ENCODE measurements at regions not wholly inside any gene's neighbourhood (a gene's known extent, or its start where the extent isn't known, plus 50 kb on each side); places are given as distances from the start of the nearest gene placed in this dataset.
"Not testable (repeated sequence)": the region's sequence is repeated elsewhere in the genome, so short reads cannot be mapped to it uniquely, and the experiment has no call there.

DNA sequence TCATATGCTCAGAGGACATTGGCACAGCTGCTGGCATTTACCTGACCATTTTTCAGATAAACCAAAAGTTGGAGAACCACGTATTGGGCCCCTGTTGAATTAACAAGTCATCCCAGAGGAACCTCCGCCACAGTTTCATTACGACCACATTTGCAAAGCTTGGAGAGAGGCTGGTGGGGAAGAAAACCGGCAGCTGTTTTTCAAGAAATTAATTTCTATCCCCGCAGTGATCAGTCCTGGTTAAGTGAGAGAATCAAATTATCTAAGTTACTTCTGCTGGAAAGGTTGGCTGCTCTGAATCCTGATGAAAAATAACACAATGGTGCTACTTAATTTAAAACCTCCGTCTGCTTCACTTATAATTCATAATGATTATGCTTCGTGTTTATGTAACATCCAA is 737.1 kb upstream of the AUTS2 start:
- FAIRE-seq (no peak), DNase-seq (ENCODE audit: low read depth) (no peak)
- TF ChIP-seq, protein P1, sequence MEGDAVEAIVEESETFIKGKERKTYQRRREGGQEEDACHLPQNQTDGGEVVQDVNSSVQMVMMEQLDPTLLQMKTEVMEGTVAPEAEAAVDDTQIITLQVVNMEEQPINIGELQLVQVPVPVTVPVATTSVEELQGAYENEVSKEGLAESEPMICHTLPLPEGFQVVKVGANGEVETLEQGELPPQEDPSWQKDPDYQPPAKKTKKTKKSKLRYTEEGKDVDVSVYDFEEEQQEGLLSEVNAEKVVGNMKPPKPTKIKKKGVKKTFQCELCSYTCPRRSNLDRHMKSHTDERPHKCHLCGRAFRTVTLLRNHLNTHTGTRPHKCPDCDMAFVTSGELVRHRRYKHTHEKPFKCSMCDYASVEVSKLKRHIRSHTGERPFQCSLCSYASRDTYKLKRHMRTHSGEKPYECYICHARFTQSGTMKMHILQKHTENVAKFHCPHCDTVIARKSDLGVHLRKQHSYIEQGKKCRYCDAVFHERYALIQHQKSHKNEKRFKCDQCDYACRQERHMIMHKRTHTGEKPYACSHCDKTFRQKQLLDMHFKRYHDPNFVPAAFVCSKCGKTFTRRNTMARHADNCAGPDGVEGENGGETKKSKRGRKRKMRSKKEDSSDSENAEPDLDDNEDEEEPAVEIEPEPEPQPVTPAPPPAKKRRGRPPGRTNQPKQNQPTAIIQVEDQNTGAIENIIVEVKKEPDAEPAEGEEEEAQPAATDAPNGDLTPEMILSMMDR (IDR thresholded peaks at IDR 0.05; ENCODE audit: insufficient read depth, low read length, severe bottlenecking) = no peak
- Histone ChIP-seq H3K27me3 (ENCODE audit: control insufficient read depth, insufficient read depth, low read length) (no peaks in the 10 kb centered on the region), H3K36me3 (ENCODE audit: control insufficient read depth, insufficient read depth, low read length) (no peaks in the 10 kb centered on the region), H3K4me3 (ENCODE audit: low read depth, low read length) (no peak overlapping the region)

DNA sequence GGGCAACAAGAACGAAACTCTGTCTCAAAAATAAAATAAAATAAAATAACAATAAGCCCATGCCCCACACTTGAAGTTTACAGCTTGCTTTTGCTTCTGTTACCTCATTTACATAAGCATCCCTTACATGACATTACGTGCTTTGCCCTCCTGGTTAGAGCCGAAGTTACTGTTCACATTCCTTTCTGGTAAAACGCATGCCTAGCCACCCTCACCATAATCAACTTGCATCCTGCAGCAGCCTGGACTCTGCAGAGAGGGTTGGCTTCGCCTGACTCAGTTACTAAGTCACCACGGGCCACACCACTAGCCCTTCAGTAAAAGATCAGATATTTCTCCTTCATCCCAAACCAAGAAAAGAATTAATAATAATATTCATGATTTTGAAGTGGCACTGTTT is 736.0 kb upstream of the AUTS2 start:
- no peak for FAIRE-seq
- Histone ChIP-seq H3K27me3 (ENCODE audit: control insufficient read depth, insufficient read depth, low read length) (no peaks in the 10 kb centered on the region), H3K4me3 (ENCODE audit: low read depth, low read length) (no peak overlapping the region), H3K36me3 (ENCODE audit: control insufficient read depth, insufficient read depth, low read length) (no peaks in the 10 kb centered on the region)
- TF ChIP-seq, protein P1 (IDR thresholded peaks at IDR 0.05; ENCODE audit: insufficient read depth, low read length, severe bottlenecking) = no peak
- DNase-seq (ENCODE audit: low read depth) = no peak

- TF ChIP-seq, protein P1 (IDR thresholded peaks at IDR 0.05; ENCODE audit: insufficient read depth, low read length, severe bottlenecking) = no peak
- DNase-seq (ENCODE audit: low read depth) = no peak
- no peak for FAIRE-seq
- H3K36me3 ChIP-seq (ENCODE audit: control insufficient read depth, insufficient read depth, low read length) = no peaks in the 10 kb centered on the region
- no peaks in the 10 kb centered on the region for H3K27me3 ChIP-seq (ENCODE audit: control insufficient read depth, insufficient read depth, low read length)
- H3K4me3 ChIP-seq (ENCODE audit: low read depth, low read length) = no peak overlapping the region
Observed at GRCh38 chr7:68862736-68863135, 735.5 kb upstream of the AUTS2 start.

DNA sequence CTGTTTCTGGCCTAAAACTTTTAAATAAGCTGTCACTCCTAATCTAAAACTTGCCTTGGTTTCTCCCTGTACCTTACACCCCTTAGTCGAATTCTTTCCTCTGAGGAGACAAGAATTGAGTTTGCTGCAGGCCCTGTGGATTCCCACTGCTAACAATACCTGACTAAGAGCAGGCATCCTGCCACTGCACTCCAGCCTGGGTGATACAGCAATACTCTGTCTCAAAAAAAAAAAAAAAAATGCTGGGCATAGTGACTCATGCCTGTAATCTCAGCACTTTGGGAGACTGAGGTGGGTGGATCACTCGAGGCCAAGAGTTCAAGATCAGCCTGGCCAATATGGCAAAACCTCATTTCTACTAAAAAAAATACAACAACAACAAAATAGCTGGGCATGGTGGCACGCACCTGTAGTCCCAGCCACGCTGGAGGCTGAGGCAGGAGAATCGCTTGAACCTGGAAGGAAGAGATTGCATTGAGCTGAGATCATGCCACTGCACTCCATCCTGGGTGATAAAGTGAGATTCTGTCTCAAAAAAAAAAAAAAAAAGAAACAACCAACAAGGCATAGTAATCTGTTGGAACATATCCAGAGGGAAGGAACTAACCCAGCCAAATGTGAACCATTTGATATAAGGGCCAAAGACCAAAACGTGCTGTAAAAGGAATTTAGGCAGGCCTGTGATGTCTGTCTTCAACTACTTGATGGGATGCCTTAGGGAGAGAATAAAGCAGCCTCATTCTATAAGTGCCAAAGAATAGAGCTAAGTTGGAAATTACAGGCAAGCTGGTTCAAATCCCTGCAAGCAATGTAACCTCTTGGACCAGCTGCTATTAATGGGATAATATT is 732.7 kb upstream of the AUTS2 start:
- FAIRE-seq = no peak
- Histone ChIP-seq H3K4me3 (ENCODE audit: low read depth, low read length) (no peak overlapping the region), H3K27me3 (ENCODE audit: control insufficient read depth, insufficient read depth, low read length) (no peaks in the 10 kb centered on the region), H3K36me3 (ENCODE audit: control insufficient read depth, insufficient read depth, low read length) (no peaks in the 10 kb centered on the region)
- no peak for DNase-seq (ENCODE audit: low read depth)
- TF ChIP-seq, protein P1 (IDR thresholded peaks at IDR 0.05; ENCODE audit: insufficient read depth, low read length, severe bottlenecking) = no peak

DNA sequence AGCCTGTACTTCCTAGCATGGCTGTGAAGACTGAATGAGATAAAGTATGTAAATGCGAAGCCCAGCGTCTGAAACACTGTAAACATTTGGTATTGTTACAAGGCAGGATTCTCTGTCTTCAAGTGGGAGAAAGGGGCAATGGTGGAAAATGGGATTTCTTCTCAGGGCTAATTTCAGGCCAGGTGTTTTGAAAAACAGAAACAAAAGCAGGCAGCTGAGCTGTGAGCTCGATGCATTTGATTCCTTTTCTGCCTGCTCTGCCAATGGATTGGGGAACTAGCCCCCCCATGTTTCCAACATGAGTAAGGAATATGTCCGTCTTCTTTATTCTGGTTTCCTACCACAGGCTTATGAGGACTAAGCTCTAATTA is 732.1 kb upstream of the AUTS2 start:
- H3K27me3 ChIP-seq (ENCODE audit: control insufficient read depth, insufficient read depth, low read length) = no peaks in the 10 kb centered on the region
- no peak overlapping the region for H3K4me3 ChIP-seq (ENCODE audit: low read depth, low read length)
- FAIRE-seq = no peak
- TF ChIP-seq, protein P1 (IDR thresholded peaks at IDR 0.05; ENCODE audit: insufficient read depth, low read length, severe bottlenecking) = no peak
- H3K36me3 ChIP-seq (ENCODE audit: control insufficient read depth, insufficient read depth, low read length) = no peaks in the 10 kb centered on the region
- DNase-seq (ENCODE audit: low read depth) = no peak

DNA sequence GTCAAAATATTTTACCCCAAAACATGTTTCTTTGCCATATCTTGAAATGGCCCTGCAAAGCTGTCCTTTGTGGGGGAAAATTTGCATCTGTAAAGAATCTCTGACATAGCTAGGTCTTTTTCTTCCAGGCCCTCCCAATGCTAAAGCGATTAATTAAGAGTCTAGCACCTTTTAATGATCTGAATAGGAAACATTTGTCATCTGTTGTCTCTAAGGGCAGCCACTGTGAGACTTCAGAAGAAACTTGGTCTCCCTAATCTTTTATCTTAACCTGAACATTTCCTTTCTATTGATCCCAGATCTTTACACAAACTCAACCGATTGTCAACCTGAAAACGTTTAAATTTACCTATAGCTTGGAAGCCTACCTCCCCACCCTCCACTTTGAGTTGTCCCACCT is 731.6 kb upstream of the AUTS2 start:
- H3K36me3 ChIP-seq (ENCODE audit: control insufficient read depth, insufficient read depth, low read length); H3K27me3 ChIP-seq (ENCODE audit: control insufficient read depth, insufficient read depth, low read length); FAIRE-seq; H3K4me3 ChIP-seq (ENCODE audit: low read depth, low read length); DNase-seq (ENCODE audit: low read depth): not testable (repeated sequence)
